GM21526 (cell line): ENCODE measurements at regions not wholly inside any gene's neighbourhood (a gene's known extent, or its start where the extent isn't known, plus 50 kb on each side); places are given as distances from the start of the nearest gene placed in this dataset.
"Not testable (repeated sequence)": the region's sequence is repeated elsewhere in the genome, so short reads cannot be mapped to it uniquely, and the experiment has no call there.

Experiments
- ATAC-seq: cut with Tn5 transposase; IDR thresholded peaks from one replicate; pipeline ENCODE4 v1.9.1; 2021; ENCODE audit warnings: moderate library complexity; ENCODE audit not compliant: unreplicated experiment, low FRiP score

GRCh38 chr1:102821707-102822106 is 286.6 kb downstream of the COL11A1 start:
- no peak for ATAC-seq

- ATAC-seq: no peak
Observed at GRCh38 chr1:102800406-102800805, 307.9 kb downstream of the COL11A1 start.

- ATAC-seq: no peak
Observed at GRCh38 chr1:102799496-102799895, 308.8 kb downstream of the COL11A1 start.

GRCh38 chr1:102798718-102799117 is 309.6 kb downstream of the COL11A1 start:
- ATAC-seq: no peak

GRCh38 chr1:102796429-102796828 is 311.9 kb downstream of the COL11A1 start:
- ATAC-seq: no peak

GRCh38 chr1:102790997-102791396 is 317.3 kb downstream of the COL11A1 start:
- ATAC-seq: no peak

GRCh38 chr1:102789951-102790350 is 318.4 kb downstream of the COL11A1 start:
- not testable (repeated sequence) for ATAC-seq

GRCh38 chr1:102783487-102783886 is 324.8 kb downstream of the COL11A1 start:
- no peak for ATAC-seq

GRCh38 chr1:102782144-102782543 is 326.2 kb downstream of the COL11A1 start:
- ATAC-seq: no peak

- ATAC-seq: no peak
Observed at GRCh38 chr1:102776071-102776470, 332.3 kb downstream of the COL11A1 start.

- no peak for ATAC-seq
Observed at GRCh38 chr1:102772831-102773230, 335.5 kb downstream of the COL11A1 start.

- no peak for ATAC-seq
Observed at GRCh38 chr1:102758418-102758817, 349.9 kb downstream of the COL11A1 start.

- ATAC-seq: no peak
Observed at GRCh38 chr1:102757363-102757762, 351.0 kb downstream of the COL11A1 start.

GRCh38 chr1:102751111-102751510 is 357.2 kb downstream of the COL11A1 start:
- no peak for ATAC-seq

- ATAC-seq: no peak
Observed at GRCh38 chr1:102742426-102742825, 365.9 kb downstream of the COL11A1 start.

- no peak for ATAC-seq
Observed at GRCh38 chr1:102733491-102734236, 374.7 kb downstream of the COL11A1 start.

GRCh38 chr1:102732927-102733326 is 375.4 kb downstream of the COL11A1 start:
- ATAC-seq: no peak

- ATAC-seq: no peak
Observed at GRCh38 chr1:102726417-102726816, 381.9 kb downstream of the COL11A1 start.

GRCh38 chr1:102724741-102725140 is 383.6 kb downstream of the COL11A1 start:
- no peak for ATAC-seq

- no peak for ATAC-seq
Observed at GRCh38 chr1:102715150-102715549, 393.2 kb downstream of the COL11A1 start.

GRCh38 chr1:102699524-102699923 is 408.8 kb downstream of the COL11A1 start:
- no peak for ATAC-seq

- ATAC-seq: no peak
Observed at GRCh38 chr1:102693345-102693744, 415.0 kb downstream of the COL11A1 start.
